HG03520 (cell line): ENCODE measurements at regions not wholly inside any gene's neighbourhood (a gene's known extent, or its start where the extent isn't known, plus 50 kb on each side); places are given as distances from the start of the nearest gene placed in this dataset.
"Not testable (repeated sequence)": the region's sequence is repeated elsewhere in the genome, so short reads cannot be mapped to it uniquely, and the experiment has no call there.

Source experiments
- ATAC-seq: cut with Tn5 transposase; IDR thresholded peaks from one replicate; pipeline ENCODE4 v1.9.1; 2021; ENCODE audit warnings: mild to moderate bottlenecking, moderate library complexity; ENCODE audit not compliant: unreplicated experiment

DNA sequence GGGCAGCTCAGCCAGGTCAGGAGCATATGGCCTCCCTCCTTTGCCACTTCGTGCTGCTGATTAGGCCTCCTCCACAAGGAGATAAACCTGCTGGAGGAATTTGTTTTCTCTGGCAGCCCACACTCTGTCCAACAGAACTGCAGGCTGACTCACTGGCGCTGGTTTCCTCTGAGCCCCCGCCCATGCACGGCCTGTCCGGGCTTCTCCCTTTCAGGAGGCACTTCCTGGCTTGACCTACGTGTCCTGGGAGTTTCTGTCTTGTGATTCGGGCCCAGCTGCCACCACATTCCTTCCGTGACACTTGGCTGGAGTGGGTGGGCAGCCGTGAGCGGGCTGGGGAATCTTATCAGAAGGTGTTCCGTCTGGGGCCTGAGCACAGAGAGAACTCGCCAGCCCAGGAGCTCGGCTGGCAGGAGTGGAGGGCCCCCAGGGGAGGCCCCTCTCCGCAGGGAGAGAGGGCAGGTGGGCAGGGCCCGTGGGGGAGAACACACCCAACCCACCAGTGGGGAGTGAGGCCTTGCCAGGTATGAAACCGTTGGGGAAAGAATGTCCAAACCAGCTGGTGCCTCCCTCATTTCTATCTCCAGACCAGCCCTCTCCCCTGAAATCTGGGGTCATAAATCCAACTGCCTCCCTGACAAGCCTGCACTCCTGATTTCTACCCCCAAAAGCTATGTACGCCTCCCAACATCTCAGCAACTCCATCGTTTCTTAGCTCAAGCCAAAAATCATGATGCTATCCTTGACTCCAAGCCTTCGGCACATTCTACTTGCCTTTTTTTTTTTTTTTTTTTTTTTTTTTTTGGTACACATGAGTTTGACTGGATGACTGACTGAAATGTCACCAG is 110.6 kb upstream of the MEF2A start:
- ATAC-seq, result no peak

DNA sequence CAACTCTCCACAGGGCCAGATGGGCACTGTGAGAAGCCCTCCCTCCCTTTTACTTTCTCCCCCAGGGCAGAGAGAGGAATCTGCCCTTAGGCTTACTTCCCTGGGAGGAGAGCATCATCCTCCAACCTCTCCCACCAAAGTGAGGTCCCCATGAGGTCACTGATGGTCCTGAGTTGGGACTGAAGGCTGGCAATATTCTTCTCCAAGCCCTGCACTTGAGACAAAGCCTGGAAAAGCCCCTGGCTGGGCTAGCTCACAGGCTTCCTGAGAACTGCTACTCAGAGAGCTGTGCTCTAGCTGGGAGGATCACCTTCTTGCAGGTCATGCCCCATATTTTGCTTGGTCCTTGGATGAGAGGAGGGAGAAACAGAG is 110.0 kb upstream of the MEF2A start:
- ATAC-seq, result no peak

DNA sequence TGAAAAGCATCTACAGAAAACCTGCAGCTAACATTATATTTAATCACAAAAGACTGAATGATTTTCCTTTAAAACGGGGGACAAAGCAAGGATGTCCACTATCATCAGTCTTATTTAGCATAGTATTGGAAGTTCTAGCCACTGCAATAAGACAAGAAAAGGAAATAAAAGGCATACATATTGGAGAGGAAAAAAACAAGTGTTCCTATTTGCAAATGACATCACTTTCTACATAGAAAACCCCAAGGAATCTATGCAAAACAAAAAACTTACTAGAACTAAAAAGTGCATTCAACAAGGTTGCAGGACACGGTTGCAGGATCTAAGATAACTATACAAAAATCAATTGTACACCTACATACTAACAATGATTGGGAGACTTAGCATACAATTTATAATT is 101.6 kb upstream of the MEF2A start:
- ATAC-seq, result no peak

DNA sequence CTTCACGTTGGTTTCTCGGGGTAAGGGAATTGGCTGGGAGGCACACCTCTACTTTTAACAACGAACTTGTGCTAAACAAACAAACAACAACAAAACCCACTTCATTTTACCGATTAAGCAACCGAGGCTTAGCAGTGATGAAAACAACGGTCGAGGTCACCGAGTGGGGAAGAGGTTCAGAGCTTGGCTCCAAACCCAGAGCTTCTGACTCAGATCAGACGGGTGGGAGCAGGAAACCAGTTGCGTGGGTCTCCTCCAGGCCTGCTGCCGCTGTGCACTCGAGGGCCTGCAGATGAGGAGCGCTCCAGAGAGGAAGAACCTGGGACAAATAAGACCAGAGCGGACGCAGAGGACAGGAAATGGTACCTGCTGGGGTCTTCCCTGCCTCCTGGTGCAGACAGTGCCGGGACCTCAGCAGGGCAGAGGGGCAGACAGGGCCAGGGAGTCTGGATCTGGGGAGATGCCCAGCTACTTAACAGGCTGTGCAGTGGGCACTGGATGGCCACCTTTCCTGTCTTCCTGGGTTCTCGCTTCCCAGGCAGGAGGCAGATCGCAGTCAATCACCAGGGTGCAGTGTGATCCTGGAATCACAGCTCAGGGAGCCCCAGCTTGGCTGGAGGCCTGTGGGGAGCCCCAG is 99.0 kb upstream of the MEF2A start:
- ATAC-seq, result no peak

DNA sequence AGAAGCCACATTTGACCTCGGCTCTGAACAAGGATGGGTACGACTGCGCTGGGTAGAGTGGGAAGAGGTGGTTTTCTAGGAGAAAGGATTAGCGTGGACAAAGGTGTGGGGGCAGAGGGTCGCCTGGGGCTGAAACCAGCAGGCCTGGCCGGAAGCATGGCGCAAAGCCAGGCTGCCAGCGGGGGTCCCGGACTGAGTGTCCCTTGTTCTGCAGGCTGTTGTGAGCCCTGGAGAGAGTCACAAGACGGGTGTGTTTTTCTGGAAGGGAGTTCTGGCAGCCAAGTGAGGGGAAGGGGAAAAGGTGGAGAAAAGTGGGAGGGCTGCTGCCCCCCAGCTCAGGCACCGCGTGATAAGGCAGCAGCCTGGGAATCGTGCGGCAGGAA is 98.5 kb upstream of the MEF2A start:
- ATAC-seq, result no peak

DNA sequence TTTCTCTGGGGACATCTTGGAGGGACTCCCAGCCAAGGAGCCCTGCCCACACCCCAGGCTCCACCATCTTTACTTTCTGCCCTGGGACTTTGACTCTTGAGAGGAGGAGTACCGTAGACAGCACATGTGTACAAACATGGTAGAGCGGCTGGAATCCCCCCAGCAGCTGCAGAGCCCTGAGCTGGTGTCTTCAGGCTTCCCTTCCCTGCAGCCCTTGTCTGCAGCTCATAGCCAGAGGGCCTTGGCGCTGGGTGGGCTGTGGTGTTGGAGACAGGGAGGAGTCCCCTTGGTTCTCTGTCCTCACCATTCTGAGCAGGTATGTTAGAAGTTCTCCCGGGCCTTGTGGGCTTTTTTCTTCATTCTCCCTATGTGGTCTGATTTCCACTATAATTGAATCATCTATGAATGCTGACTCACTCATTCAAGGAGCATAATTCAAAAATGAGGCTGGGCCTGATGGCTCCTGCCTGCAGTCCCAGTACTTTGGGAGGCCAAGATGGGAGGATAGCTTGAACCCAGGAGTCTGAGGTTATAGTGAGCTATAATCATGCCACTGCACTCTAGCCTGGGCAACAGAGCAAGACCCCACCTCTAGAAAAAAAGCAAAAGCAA is 97.8 kb upstream of the MEF2A start:
- ATAC-seq, result no peak

DNA sequence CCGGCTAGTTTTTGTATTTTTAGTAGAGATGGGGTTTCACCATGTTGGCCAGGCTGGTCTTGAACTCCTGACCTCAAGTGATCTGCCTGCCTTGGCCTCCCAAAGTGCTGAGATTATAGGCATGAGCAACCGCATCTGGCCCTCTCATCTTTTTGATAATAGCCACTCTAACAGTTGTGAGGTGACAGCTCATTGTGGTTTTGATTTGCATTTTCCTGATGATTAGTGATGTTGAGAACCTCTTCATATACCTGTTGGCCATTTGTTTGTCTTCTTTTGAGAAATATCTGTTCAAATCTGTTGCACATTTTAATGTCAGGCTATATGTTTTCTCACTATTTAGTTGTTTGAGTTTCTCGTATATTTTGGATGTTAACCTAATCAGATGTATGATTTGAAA is 95.6 kb upstream of the MEF2A start:
- ATAC-seq, result not testable (repeated sequence)

DNA sequence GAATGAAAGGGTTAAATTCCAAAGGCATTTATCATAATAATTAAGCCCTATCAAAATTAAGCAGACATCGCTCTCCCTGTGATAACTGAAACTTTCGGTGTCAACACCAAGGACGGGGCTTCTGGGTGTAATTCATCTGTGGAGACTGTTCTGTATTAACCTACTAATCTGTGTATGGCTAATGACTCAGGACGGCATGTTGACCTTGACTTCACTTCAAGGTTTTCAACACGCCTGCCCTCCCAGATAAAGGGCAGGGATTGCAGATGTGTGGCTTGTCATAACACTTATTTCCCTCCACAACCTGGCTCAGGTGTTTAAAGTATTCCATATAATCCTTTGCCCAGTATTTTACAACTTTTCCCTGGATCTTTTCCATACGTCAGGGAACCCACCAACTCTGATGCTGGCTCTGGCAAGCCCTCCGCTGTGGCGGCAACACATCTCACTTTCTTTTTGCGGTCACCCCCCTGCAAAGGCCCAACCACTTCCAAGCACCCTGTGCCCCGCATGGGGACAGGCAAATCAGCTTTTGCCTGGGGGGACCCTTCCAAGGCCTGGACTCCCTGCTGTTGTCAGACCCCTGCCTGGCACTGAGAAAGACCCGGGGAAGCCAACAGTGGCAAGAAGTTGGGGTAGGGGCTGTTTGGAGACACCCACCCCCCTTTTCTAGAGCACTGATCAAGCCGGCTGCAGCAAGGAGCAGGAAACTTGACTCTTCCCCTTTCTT is 93.2 kb upstream of the MEF2A start:
- no peak for ATAC-seq

DNA sequence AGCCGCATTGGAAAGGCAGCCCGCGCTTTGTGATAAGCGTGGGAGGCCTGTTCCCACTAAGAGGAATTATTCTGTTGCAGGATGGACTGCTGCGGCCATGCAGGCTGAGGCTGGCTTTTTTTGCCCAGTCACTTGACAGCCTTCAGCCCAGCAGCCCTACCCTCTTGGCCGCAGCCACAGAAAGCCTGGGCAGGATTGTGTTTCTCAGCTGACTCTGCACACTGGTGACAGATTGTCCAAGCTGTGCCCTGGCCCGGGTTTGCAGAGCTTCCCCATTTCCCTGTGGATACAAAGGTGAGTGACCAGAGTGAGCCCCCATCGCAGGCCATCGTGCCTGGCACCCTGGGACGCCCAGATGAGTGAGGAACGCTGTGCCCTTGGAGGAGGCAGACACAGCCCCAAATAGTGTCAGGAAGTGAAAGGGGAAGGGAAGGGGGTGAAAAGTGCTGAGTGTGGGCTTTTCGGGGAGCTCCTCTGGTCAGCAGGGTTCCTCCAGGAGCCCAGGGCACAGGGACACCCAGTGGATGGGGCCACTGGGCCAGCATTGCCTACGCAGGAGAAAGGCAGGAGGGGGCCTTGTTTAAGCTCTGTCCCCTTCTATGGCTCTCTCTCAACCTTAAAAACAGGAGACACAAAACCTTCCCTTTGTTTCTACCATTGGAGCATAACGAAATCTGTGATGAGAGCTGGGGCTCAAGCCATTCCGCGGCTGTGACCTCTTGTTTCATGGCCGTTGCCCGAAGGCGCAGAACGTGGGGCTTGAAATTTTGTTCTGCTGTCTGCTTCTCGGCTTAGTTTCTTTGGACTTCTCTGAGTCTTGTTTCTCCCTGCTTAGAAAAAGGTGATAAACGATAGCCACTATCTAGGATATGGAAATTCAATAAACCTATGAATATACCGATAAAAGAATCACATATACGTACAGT is 91.5 kb upstream of the MEF2A start:
- ATAC-seq, result no peak

DNA sequence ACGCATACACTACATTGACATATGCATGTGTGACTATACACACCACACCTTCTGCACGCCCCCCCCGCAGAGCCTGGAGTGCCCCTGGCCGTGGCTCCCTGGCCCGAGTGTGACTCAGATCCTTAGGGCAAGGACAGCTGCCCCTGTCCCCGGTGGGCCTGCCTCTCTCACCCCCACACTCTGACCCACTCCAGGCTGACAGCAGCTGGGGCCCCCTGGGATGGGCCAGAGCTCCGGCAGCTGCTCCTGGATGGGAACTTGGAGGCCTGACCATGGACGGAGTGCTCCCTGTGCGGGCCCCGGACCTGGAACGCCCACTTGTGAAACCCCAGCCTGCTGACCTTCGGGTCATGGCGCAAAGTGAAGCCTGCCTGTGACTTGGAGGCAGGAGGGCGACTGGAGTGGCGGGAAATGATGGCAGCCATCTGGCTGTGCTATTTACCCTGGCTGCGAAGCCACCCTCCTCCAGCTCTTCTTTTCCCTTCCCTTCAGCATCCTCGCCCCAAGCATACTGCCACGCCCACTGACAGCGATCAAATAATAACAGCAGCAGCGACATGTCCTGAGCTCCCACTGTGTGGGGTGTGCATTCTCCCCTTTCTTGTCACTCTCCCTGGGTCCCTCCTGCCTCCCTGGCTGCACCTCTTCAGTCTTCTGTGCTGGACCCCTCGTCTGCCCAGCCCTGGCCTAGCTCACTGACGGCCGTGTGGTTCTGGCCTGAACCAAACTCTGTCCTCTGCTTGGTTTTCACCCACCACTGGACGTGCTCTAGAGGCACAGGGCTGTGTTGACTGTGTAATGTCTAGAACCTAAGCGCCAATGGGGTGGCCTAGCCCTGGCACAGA is 90.7 kb upstream of the MEF2A start:
- no peak for ATAC-seq

DNA sequence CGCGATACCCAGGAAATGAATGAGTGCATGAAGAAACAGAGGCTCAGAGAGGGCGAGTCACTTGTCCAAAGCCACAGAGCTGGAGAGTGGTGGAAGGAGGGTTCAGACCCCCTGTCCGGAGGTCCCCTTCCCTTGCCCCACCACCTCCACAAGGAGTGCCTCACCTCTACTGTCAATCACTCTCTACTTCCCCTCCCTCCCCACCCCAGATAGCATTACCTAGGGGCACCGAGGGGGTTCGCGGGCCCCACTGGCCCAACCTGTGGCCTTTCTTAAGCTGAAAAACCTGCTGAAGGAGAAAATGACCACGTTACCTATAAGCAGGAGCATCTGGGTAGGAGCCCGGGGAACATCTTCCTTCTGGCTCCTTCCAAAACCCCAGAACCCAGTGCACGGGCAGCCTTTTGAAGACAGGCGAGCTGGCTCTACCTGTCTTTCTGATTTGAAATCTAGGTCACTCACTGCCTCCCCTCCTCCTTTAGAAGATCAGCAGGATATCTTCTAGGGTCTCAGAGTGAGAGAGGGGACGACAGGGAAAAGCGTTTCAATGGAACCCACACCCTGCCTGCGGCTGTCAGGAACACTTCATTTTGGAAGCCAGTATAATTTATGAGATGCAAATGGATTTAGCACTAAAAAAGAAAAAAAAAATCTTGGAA is 89.9 kb upstream of the MEF2A start:
- ATAC-seq, result no peak

DNA sequence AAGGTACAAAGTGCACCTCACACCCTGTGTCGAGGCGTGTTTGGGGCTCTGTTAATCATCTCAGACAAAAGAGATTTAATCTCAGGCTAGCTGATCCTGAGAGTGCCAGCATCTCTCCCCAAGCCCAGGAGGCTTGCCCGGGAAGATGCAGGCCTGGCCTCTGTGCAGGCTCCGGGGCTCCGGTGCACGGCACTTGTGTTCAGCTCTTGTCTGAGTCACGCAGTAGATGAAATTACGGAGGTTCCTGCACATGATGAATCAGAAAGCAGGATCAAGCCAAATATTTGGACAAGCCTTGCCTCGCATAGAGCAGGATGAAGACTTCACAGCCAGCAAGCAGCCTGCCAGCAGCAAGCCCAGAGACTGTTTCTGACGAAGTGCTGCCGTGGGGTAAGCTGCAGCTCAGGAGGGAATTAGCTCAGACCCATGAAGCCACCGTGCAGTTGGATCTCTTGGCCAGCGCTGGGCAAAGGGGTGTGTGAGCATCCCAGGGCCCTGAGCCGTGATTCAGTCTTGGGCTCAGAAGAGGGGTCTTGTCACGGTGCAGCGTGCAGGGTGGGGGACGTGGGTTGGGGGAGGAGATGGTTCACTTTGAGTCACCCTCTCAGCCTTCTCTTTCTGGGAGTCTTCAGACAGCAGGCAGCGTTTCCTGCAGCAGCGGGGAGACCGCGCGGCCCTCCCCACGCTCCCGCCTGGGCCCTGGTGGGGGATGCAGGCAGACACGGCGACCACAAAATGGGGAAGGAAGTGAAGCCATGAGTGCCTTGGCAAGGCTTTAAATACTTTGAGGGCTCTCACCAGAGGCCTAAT is 89.2 kb upstream of the MEF2A start:
- peak; percentile 56 for ATAC-seq

DNA sequence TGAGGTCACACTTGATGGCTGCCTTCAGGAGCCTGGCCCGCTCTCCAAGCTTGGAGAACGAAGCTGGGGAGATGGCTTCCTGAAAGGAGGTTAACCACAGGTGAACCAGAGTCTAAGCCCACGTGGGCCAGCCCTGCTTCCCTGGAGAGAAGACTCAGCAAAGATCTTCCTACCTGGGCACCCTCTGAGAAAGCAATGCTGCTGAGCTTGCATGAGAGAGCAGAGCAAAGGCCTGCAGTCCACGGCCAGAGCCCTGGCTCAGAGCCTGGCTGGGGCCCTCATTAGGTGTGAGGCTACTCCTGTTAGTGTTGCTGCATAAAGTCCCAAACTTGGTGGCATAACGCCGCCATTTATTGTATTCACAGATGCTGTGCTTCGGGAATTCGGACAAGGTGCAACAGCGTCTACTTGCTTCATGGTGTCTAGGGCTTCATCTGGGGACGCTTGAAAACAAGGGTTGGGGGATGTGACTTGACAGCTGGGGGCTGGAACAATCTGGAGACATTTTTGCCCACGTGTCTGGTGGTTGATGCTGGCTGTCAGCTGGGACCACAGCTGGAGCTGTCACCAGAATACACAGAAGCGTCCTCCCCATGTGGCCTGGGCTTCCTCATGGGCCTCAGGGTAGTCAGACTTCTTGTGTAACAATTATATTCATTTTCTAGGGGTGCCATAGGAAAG is 87.9 kb upstream of the MEF2A start:
- ATAC-seq, result no peak

DNA sequence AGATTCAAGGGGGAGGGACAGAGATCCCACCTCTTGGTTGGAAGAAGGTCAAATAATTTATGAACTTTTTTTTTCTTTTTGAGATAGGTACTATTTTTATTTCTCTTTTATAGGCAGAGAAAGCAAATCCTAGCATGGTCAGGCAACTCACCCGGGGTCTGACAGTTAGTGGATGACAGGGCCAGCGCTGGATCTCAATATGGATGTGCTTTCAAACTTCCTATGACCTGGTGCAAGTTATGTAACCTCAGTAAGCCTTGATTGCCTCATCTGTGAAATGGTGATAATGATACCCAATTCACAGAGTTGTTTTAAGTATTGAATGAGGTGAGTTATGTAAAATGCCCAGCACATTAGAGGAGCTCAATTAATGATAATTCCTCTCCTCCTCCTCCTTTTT is 86.8 kb upstream of the MEF2A start:
- no peak for ATAC-seq

DNA sequence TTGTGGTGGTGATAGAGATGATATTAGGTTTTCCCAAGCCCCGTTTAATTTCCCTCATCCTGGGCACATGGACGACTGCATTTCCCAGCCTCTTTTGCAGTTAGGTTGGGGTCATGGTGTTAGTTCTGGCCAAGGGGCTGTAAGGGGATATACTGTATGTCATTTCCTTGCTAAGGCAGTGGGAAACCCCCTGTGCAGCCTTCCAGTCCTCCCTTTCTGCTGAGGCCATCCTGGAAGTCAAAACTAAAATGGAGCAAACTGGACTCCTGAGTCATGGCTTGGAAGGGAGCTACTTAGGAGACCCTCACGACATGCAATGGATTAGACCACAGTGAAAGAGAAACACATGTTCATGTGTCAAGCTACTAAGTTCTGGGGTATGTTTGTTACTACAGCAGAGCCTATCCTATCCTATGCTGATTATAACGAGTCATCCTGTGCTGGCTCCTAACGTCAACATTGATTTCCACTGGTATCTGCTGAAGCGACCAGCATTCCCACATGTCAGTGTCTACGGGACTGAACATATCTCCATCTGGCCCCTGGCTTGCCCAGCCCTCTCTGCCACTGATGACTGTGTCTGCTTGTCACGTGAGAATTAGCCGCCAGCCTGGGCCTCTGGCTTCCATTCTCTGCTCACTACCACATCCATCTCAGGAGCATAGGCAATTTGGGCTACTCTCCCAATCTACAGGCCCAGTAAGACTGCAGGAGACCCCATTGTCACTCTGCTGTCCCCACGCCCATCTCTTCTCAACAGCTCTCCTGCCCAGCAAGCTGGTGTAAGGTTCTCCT is 85.6 kb upstream of the MEF2A start:
- no peak for ATAC-seq

DNA sequence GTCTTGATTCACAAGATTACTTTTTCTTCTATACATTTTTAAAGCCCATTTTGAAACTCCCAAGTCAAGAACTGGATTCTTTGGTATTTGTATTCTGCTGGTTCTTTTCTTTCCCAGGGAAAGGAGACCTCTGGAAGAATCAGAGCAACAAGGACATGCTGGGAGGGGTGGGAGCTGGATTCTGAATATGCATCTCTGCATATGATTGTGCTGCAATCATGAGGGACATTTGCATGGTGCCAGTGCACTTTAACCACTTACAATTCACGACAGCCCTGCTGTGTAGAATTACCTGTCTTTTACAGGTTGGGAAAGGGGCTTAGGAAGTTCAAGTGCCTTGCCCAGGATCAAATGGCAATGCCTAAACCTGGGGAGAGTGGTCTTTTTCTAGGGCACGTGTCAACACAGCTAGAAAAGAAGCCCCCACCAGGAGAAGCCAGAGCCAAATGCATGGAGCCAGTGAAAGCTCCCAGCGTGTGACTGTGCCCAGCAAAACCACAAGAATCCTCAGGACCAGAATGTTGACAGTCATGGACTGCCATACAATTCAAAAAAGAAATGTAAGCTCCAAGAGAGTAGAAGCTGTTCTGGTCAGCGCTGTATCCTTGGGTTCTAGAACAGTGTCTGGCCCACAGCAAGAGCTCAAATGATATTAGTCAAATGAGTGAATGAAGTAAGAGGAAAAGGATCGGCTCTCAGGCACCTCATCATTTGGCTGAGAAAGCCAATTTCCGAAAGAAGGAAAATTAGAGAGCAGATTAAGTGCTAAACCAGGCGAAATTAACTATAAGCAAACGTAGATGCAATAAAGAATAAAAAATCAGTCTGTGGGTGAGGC is 84.5 kb upstream of the MEF2A start:
- ATAC-seq, result no peak
